UCSD-AML1 (cell line): ENCODE measurements at regions not wholly inside any gene's neighbourhood (a gene's known extent, or its start where the extent isn't known, plus 50 kb on each side); places are given as distances from the start of the nearest gene placed in this dataset.
"Not testable (repeated sequence)": the region's sequence is repeated elsewhere in the genome, so short reads cannot be mapped to it uniquely, and the experiment has no call there.

ENCODE experiments used
- DNase-seq: peaks from one replicate; lab custom pipeline; 2025; ENCODE audit not compliant: unreplicated experiment; lab: John Stamatoyannopoulos, UW

GRCh38 chr6:73929405-73929804, 233.4 kb downstream of the CD109 start:
- DNase-seq: no peak

GRCh38 chr6:73927421-73927820, 231.4 kb downstream of the CD109 start:
- no peak for DNase-seq

GRCh38 chr6:73925703-73926102, 229.7 kb downstream of the CD109 start:
- DNase-seq: not testable (repeated sequence)

- no peak for DNase-seq
Measured at GRCh38 chr6:73923905-73924485, 228.0 kb downstream of the CD109 start.

- DNase-seq: no peak
Measured at GRCh38 chr6:73903155-73903554, 207.2 kb downstream of the CD109 start.

GRCh38 chr6:73901986-73902385, 206.0 kb downstream of the CD109 start:
- DNase-seq: no peak

GRCh38 chr6:73901311-73901710, 205.3 kb downstream of the CD109 start:
- no peak for DNase-seq

- no peak for DNase-seq
Measured at GRCh38 chr6:73898599-73898998, 202.6 kb downstream of the CD109 start.

- DNase-seq: no peak
Measured at GRCh38 chr6:73893696-73894095, 197.7 kb downstream of the CD109 start.

- DNase-seq: no peak
Measured at GRCh38 chr6:73888050-73888449, 192.0 kb downstream of the CD109 start.

- no peak for DNase-seq
Measured at GRCh38 chr6:73885393-73885792, 189.4 kb downstream of the CD109 start.

GRCh38 chr6:73884540-73884939, 188.5 kb downstream of the CD109 start:
- DNase-seq: no peak

GRCh38 chr6:73879501-73880293, 183.7 kb downstream of the CD109 start:
- DNase-seq: no peak

GRCh38 chr6:73878403-73878802, 182.4 kb downstream of the CD109 start:
- no peak for DNase-seq
